HCT116 (cell line): ENCODE measurements at regions not wholly inside any gene's neighbourhood (a gene's known extent, or its start where the extent isn't known, plus 50 kb on each side); places are given as distances from the start of the nearest gene placed in this dataset.

Experiments
- ATAC-seq: fragments of 200-7000 bp; cut with Tn5 transposase; 2 replicates; pipeline ENCODE4 v1.9.1; 2020; ENCODE audit warnings: mild to moderate bottlenecking, moderate library complexity
- BruUV-seq: library from RNA; stranded (reverse); fragments of 400-500 nt; replicated peaks from 2 replicates; lab custom pipeline; 2021; lab: Mats Ljungman, UMichigan
- CTCF ChIA-PET: fragments of 300-600 bp; sonication (Branson Sonifier 250); formaldehyde crosslinking; loops from one replicate; lab custom pipeline; 2021; ENCODE audit warnings: antibody characterized with exemption; lab: Charles Lee
- POLR2A ChIA-PET: fragments of 300-600, 350-600 bp; sonication (Branson Sonifier 250); formaldehyde crosslinking; loops from one replicate; lab custom pipeline; 2021; ENCODE audit warnings: antibody characterized with exemption; lab: Charles Lee
- RAD21 ChIA-PET, 2 experiments: fragments of 300-600 bp; sonication (Branson Sonifier 250); formaldehyde crosslinking; loops; one replicate each; lab custom pipeline; 2023; ENCODE audit warnings: low total read pairs in 2 of 2; ENCODE audit not compliant: uncharacterized antibody in 2 of 2, unreplicated experiment in 2 of 2, low non-redundant PET in 1 of 2; lab: Charles Lee
- DNase-seq: peaks from one replicate; pipeline ENCODE4 v3.0.0-alpha.2; 2010; ENCODE audit warnings: low read depth, low spot score
- H2AFZ ChIP-seq: fragments of 200-600 bp; shearing (Covaris generic), sonication (generic); 2 replicates; pipeline ENCODE4 v1.6.1; 2017; ENCODE audit warnings: low read depth, mixed run types, mixed read lengths, antibody characterized with exemption, low read length; ENCODE audit not compliant: poor library complexity, severe bottlenecking
- H3K27ac ChIP-seq: 2 replicates; pipeline ENCODE4 v1.5.1; 2012; ENCODE audit warnings: low read depth, low read length
- H3K27me3 ChIP-seq: fragments of 200-600 bp; sonication (generic); 2 replicates; pipeline ENCODE4 v1.6.1; 2016; ENCODE audit warnings: mixed run types, low read length, mixed read lengths; ENCODE audit not compliant: insufficient read depth
- H3K36me3 ChIP-seq, 2 experiments: fragments of 200-500 bp in 1 of 2; fragments of 200-600 bp in 1 of 2; sonication (Bioruptor generic) in 1 of 2; sonication (generic) in 1 of 2; 2 replicates each; pipeline versions ENCODE4 v1.5.1 to v1.6.1; 2014 to 2016; ENCODE audit warnings: low read length in 2 of 2, inconsistent platforms in 1 of 2, mixed read lengths in 1 of 2, mixed run types in 1 of 2; ENCODE audit not compliant: insufficient read depth in 2 of 2, control insufficient read depth in 1 of 2
- H3K4me1 ChIP-seq, 2 experiments: fragments of 200-600 bp in 1 of 2; sonication (generic) in 1 of 2; 2 replicates each; pipeline versions ENCODE4 v1.5.1 to v1.6.1; 2012 to 2017; ENCODE audit warnings: low read length in 2 of 2, inconsistent platforms in 1 of 2, mild to moderate bottlenecking in 1 of 2, mixed read lengths in 1 of 2, mixed run types in 1 of 2, moderate library complexity in 1 of 2; ENCODE audit not compliant: insufficient read depth in 2 of 2, control insufficient read depth in 1 of 2
- H3K4me2 ChIP-seq: fragments of 200-600 bp; sonication (generic); 2 replicates; pipeline ENCODE4 v1.6.1; 2017; ENCODE audit warnings: mixed run types, low read length, mixed read lengths
- H3K4me3 ChIP-seq, 2 experiments: fragments of 200-600 bp in 1 of 2; sonication (generic) in 1 of 2; replicated peaks in 1 of 2; 2 replicates each; pipeline ENCODE4 v1.5.1; 2011 to 2016; ENCODE audit warnings: low read length in 2 of 2, control low read depth in 1 of 2, low read depth in 1 of 2, mild to moderate bottlenecking in 1 of 2, mixed read lengths in 1 of 2, mixed run types in 1 of 2
- H3K79me2 ChIP-seq: fragments of 200-600 bp; sonication (generic); 2 replicates; pipeline ENCODE4 v1.6.1; 2017; ENCODE audit warnings: mild to moderate bottlenecking, mixed run types, low read length, moderate library complexity, mixed read lengths; ENCODE audit not compliant: insufficient read depth
- H3K9ac ChIP-seq: fragments of 200-600 bp; sonication (generic); 2 replicates; pipeline ENCODE4 v1.6.1; 2016; ENCODE audit warnings: low read length, mixed read lengths
- H3K9me2 ChIP-seq: fragments of 200-600 bp; sonication (generic), shearing (Covaris generic); 2 replicates; pipeline ENCODE4 v1.6.1; 2017; ENCODE audit warnings: mixed run types, mild to moderate bottlenecking, moderate library complexity; ENCODE audit not compliant: insufficient read depth
- H3K9me3 ChIP-seq, 2 experiments: fragments of 200-500 bp in 1 of 2; fragments of 200-600 bp in 1 of 2; sonication (Bioruptor generic) in 1 of 2; sonication (generic) in 1 of 2; 2 replicates each; pipeline ENCODE4 v1.6.1; 2014 to 2017; ENCODE audit warnings: low read length in 2 of 2, mixed read lengths in 2 of 2, inconsistent platforms in 1 of 2, low read depth in 1 of 2, mild to moderate bottlenecking in 1 of 2, mixed run types in 1 of 2, moderate library complexity in 1 of 2; ENCODE audit not compliant: control insufficient read depth in 1 of 2, insufficient read depth in 1 of 2
- H4K20me1 ChIP-seq: fragments of 200-600 bp; sonication (generic), shearing (Covaris generic); 2 replicates; pipeline ENCODE4 v1.6.1; 2017; ENCODE audit warnings: mixed run types, mild to moderate bottlenecking, moderate library complexity; ENCODE audit not compliant: insufficient read depth
- CTCF ChIP-seq, 3 experiments: fragments of 200-600 bp in 1 of 3; sonication (generic) in 1 of 3; IDR thresholded peaks in 2 of 3; conservative IDR thresholded peaks in 1 of 3; 2 replicates each; pipeline ENCODE4 v1.5.1; 2012 to 2017; ENCODE audit warnings: low read depth in 2 of 3, low read length in 2 of 3, antibody characterized with exemption in 1 of 3, borderline replicate concordance in 1 of 3, control low read depth in 1 of 3, mild to moderate bottlenecking in 1 of 3, mixed read lengths in 1 of 3, mixed run types in 1 of 3, moderate library complexity in 1 of 3; ENCODE audit not compliant: insufficient read depth in 1 of 3
- REST ChIP-seq: IDR thresholded peaks from 2 replicates; pipeline ENCODE4 v1.6.1; 2012; ENCODE audit warnings: low read depth
- SRF ChIP-seq: IDR thresholded peaks from 2 replicates; pipeline ENCODE4 v1.6.1; 2012; ENCODE audit warnings: low read depth
- YY1 ChIP-seq: IDR thresholded peaks from 2 replicates; pipeline ENCODE4 v1.6.1; 2011; ENCODE audit warnings: low read length, low read depth, moderate library complexity, mild to moderate bottlenecking; ENCODE audit not compliant: insufficient replicate concordance; ENCODE audit errors: extremely low read depth
- intact Hi-C: fragments of 100-400 bp; cut with micrococcal nuclease; formaldehyde crosslinking; loops from 2 replicates; pipeline ENCODE4 v1.10.0; 2022

GRCh38 chr13:78040205-78040830 lies 121.7 kb upstream of the EDNRB start:
- no peak for TF ChIP-seq YY1
- no peak for TF ChIP-seq REST
- TF ChIP-seq CTCF (IDR thresholded peaks at IDR 0.05 in 2 of 3, conservative IDR thresholded peaks at IDR 0.05 in 1 of 3; ENCODE audit: borderline replicate concordance in 1 of 3, insufficient read depth in 1 of 3, low read depth in 2 of 3, low read length in 2 of 3): no peak
- TF ChIP-seq SRF: no peak
- ChIA-PET POLR2A (no interaction called here), RAD21 (no interaction called here), CTCF (no interaction called here)
- Histone ChIP-seq H3K36me3 (no peaks in the 10 kb centered on the region; a peak in 1 of 4 replicates), H3K4me3 (no peak overlapping the region), H3K9me2 (no peaks in the 10 kb centered on the region), H3K27ac (no peak overlapping the region), H3K9me3 (peaks cover 0 to 12% of the 10 kb centered on the region in 2 experiments; a peak in 2 of 4 replicates), H3K79me2 (no peaks in the 10 kb centered on the region), H3K9ac (no peak overlapping the region), H3K4me1 (no peaks in the 10 kb centered on the region), H4K20me1 (no peaks in the 10 kb centered on the region), H3K4me2 (no peak overlapping the region), H2AFZ (no peak overlapping the region), H3K27me3 (no peaks in the 10 kb centered on the region)
- no peak for DNase-seq
- intact Hi-C loops: no loop called here
- BruUV-seq: no TSS peak
- no peak for ATAC-seq
